Stimulated activated CD8-positive, alpha-beta memory T cell treated with anti-CD3 and anti-CD28 coated beads, Interleukin-2, amount 100 ng/mL, for 1 hour (primary cell): ENCODE measurements at regions not wholly inside any gene's neighbourhood (a gene's known extent, or its start where the extent isn't known, plus 50 kb on each side); places are given as distances from the start of the nearest gene placed in this dataset.

Experiments used
- DNase-seq, 2 donors: peaks; one replicate each; pipeline ENCODE4 v3.0.0-alpha.2; 2020; ENCODE audit warnings: low read depth in 2 of 2

DNA sequence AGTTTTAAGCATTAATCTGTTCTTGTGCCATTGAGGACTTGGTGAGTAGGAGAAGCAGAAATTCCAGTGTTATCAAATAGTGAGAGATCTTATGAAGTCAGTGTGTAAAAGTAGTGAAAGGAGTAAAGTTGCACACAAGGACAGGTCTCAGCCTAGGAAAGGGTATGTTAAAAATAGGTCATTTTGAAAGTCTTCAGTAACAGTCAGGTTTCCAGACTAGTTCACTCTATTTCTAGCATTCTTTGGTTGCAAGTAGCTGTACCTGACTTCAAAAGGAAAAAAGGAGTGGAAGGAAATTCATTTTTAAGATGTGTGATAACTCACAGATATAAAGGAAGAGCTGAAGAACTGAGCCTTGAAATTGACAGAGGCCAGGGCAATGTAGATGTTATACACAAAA, 250.1 kb upstream of the SATB1 start:
- DNase-seq, result no peak

GRCh38 chr3:18672561-18672960, 247.4 kb upstream of the SATB1 start:
- DNase-seq, result no peak

DNA sequence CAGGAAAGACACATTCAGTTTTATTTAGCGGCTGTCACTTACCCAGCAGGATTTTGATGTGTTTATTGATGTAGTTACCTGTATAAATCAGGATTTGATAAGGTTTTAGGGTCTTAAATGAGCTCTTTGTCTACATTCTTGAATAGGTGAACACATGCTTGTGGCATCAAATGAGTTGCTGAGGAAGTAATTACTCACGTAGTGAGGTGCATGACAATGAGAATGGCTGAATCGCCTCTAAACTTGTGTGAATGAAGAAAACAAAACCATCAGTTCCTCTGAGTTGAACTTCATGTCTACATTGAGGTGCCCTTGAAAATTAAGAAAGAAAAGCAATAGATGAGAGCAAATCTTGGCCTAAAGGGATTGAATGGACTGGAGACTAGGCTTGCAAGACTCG, 245.6 kb upstream of the SATB1 start:
- DNase-seq, result no peak

GRCh38 chr3:18669374-18669773, 244.2 kb upstream of the SATB1 start:
- no peak for DNase-seq

GRCh38 chr3:18667552-18667951, 242.4 kb upstream of the SATB1 start:
- DNase-seq, result no peak

DNA sequence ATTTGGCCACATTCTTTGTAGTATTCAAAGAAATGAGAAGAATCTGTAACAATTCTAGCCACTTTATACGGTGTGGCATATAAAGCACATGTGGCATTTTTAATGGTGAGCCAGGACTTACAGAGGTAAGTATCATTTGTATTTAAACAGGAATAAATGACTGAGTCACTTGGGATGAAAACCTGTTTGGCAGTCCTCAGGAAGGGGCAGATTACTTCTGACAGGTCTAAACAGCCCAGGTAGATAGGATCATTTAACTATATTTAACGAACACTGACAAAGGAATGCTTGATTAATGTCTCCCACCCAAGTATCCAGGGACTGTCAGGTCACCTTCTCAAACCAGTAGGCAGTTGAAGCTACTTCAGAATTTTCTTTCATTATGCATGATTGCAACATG, 241.5 kb upstream of the SATB1 start:
- DNase-seq, result no peak

DNA sequence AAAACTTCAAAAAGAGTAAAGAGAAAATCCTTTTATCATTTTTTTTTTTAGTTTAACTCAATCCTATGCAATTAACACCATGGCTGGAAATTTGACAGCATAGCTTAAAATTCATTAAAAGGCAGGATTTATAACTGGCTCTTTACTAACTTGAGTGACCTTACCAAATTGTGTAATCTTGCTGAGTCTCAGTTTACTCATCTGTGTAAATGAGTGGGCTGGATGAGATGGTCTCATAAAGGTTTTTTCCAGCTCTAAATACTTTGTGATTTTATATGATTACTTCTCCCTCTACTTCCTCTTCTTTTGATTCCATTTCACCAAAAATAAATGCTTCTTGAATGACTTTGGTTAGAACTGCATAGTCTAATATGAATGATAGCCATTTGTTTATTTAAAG, 234.9 kb upstream of the SATB1 start:
- DNase-seq, result no peak

DNA sequence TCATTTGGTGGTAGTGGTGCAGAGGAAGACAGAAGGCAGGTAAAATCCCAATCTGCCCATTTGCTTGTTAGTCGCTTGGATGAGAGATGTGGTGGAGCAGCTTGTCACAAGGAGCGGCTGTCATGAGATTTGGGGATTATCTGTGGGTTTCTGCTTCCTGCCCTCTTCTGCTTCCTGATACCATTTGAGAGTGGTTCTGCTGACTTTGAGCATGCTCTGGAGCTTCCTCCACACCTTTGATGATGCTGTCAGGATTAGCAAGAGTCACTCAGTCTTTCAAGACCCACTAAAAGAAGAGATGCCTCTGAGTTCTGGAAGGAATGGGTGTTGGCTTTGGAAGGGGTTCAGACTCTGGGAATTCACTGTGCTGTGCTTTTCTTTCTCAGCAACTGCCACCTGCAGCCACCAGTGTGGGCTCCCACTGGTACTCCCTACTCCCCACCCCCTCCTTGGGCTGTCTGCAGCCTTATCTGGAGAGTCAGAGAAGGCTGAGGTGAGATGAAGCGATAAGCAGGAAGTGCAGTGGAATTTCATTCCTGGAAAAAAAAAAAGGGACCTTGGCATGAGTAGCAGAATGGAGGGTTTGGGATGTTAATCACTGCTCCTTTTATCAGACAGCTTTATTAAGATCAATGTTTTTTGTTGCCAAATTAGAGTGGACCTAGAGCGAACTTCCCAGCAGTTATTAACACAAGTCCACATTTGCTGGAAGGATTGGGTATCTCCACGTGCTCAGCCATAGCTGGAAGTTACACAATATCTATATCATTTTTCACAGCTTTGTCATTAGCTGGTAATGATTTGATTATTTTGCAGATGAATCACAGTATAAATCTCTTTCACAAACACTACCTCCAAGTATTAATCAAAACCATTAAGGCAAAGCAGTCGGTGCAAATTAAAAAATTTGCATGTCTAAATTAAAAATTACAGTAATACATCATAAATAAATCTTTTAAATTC, 233.0 kb upstream of the SATB1 start:
- DNase-seq, result no peak

DNA sequence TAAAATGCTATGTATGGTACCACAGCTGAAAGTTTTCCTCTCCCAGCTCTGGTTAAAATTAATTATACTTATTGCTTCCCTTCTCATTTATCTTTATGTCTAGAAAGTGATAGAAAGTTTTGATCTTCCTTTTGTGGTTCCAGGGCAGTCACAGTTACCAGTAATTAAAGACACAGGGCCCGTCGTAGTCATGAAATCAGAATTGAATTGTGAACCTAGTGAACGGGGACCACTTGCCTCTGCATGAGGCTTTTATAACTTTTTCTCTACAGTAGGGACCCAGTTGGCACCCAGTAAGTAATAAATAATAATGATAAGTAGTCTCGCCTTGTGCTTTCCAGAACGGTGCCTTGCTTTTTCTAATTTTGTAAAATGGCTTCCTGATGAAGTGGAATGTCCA, 231.7 kb upstream of the SATB1 start:
- DNase-seq, result no peak

DNA sequence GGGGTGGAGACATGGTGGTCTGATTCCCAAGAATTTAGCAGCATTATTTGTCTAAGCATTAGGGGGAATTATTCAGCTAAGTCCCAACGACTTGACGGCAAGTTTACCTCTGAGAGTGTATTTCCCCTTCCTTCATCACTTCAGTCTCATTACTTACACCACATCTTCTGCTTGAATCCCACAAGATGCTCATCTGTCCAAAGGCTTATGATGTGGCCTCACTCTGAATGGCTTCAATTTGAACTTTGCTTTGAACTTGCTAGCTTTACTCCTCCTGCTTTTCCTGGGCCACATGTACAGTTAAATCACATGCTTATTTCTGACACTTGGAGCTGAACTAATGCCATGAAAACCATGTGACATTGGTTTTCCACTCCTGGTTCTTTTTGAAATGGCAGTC, 231.3 kb upstream of the SATB1 start:
- DNase-seq, result no peak

GRCh38 chr3:18655827-18656226, 230.7 kb upstream of the SATB1 start:
- no peak for DNase-seq

DNA sequence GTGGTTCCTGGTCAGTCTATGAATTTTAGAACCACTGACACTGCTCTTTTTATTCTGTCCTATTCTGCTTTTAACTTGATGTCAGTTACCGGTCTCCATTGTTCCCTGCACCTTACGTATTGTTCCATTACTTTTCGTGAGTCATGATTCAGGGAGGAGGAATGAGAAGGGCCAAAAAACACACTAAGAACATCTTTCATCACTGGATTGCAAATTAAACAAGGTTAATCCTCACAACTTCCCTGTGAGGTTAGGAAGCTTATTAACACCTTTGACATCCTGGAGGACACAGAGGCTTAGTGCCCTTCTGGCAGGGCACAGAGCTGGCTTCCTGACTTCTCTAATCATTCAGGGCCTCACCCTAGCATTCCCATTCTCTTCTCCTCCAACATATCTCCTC, 227.6 kb upstream of the SATB1 start:
- no peak for DNase-seq

DNA sequence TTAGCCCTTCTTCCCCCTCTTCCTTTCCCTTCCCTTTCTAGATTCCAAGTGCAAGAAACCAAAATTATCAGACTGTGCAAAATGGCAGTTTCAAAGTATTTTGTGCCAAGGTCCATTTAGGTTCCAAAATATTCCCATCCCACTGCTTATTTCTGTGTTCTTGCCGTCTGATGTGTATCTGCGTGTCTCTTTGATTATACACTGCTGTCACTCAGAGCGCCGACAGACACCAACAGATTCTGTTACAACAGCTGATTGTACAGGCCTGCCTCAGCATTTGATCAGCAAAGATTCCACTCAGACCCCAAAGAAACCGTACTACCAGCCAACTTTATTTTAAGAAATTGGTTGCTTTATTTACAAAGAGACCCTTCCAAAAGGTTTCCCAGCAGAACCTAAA, 225.6 kb upstream of the SATB1 start:
- DNase-seq, result no peak

DNA sequence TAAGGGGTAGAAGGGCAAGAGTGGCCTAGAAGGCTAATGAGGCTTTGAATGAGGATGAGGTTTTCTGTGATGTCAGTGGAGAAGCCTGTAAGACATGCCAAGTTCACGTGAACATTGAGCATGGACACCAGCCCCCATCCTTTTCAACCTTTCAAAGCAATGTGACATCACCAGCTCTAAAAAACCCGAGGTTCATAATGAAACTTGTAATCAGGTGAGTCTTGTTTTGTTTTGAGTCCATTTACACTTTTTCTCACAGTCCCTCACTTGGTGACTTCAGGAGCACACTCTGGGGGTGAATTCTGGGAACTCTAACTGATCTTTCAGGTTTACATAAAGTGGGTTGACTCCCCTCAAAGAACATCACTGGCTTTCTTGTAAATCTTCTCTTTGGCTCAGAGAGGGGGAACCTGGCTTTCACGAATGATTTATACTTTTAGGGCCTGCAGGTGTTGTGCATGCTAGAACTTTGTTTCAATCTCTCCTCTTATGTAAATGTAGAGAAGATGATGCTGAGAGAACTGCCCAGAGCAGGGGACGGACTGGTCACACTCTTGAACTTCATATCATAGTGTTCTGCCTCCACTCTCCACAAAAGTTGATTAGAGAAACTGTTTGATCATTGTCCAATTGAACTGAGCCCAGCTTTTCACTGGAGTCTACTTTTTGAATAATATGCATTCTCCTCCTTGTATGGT, 224.7 kb upstream of the SATB1 start:
- no peak for DNase-seq

DNA sequence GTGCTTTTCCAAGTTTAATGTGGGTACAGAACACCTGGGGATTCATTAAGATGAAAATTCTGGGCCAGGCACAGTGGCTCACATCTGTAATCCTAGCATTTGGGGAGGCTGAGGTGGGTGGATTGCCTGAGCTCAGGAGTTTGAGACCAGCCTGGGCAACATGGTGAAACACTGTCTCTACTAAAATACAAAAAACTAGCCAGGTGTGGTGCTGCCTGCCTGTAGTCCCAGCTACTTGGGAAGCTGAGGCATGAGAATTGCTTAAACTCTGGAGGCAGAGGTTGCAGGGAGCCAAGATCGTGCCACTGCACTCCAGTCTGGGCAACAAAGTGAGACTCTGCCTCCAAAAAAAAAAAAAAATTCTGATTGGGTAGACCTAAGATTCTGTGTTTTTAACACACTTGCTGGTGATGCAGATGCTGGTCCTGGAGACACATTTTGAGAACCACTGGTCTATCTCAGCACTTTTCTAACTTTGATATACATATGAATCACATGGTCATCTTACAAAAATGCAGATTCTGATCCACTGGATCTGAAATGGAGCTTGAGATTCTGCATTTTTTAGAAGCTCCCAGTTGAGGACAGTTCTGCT, 223.8 kb upstream of the SATB1 start:
- no peak for DNase-seq

DNA sequence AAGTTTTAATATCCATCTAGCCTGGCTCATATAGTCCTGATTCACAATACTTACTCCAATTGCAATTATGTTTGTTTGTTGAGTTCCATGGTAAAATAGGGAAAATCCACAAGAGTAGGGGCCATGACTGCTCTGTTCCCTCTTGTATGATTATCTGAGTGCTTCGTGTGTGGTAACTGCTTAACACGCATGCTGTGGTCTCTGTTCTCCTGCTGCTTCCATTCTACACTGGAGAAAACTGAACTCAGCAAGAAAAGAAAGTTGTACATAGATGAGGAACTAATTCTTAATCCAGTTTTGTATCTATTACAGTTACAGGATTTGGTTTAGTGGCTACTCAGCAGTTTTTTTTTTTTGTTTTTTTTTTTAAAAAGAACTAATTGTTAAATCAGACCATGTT, 223.0 kb upstream of the SATB1 start:
- DNase-seq, result no peak

- DNase-seq, result no peak
Observed at GRCh38 chr3:18645619-18646018, 220.5 kb upstream of the SATB1 start.

DNA sequence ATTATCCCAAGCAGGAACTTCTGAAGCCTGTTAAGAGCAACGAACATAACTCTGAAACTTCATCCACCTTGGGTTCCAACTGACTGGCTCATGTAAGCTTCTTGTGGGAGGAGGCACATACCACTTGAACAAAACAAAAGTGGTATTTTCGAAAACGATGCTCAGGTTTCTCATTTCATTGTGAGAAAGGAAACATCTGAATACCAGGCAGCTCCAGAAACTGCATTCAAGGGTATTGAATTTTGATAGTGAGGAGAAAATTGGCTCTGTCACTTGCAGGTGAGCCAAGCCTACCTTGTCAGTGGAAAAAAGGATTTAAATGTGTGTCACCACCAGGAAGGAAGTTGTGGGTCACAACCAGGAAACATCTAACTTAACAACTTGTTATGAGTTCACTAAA, 218.1 kb upstream of the SATB1 start:
- no peak for DNase-seq

- no peak for DNase-seq
Observed at GRCh38 chr3:18641916-18642315, 216.8 kb upstream of the SATB1 start.

DNA sequence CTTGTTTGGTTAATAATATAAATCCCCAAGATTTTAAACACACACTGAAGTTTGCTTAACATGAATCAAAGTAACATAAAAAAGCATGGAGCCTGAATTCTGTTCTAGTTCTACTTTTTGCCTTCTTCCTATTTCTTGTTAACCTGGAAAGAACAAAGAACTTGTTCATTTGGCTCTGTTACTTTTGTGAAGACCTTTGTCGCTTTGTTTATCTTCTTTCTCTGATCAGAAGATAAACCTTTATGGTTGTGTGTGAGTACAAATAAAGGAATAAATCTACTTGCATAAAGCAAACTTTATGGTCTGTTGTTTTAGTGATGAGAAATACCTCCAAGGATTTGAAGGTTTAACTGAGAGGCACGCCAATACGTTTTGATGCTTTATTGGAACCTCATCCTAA, 210.1 kb upstream of the SATB1 start:
- no peak for DNase-seq

GRCh38 chr3:18634461-18634860, 209.3 kb upstream of the SATB1 start:
- no peak for DNase-seq

GRCh38 chr3:18633002-18633401, 207.9 kb upstream of the SATB1 start:
- no peak for DNase-seq

GRCh38 chr3:18630295-18630694, 205.2 kb upstream of the SATB1 start:
- no peak for DNase-seq
